ENCODE measurements at regions not wholly inside any gene's neighbourhood (a gene's known extent, or its start where the extent isn't known, plus 50 kb on each side); places are given as distances from the start of the nearest gene placed in this dataset.

DNA sequence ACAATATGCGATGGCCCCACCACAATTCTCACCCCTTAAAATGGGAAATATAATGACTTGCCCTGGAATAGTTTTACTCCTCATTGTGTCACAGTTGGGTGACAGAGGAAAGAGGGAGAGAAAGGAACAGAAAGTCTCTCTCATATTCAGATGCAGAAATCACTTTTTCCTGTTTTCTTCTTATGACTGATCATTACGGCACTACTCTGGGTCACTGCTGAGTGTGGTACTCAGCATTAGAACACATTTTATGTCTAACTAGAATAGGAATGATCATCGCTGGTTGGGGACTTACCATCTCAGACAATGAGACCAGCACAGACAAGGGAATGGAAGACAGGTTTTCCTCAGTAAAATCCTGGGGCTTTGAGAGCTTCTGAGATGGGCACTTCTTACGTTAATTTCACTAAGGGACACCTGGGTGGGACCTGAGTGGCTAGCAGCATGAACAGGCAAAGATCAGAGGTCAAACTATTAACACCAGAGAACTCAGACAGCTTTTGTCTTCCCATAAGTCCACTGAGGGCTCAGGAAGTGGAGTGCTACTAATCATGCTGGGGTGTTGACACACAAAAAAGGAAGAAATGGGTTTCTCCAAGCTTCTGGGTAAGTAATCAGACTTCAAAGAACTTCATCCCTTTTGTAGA is 54.9 kb upstream of the ARHGAP18 start:
- DNase-seq (no peak), ATAC-seq (no peak)
- Histone ChIP-seq H3K27ac (no peak overlapping the region), H3K9me3 (no peaks in the 10 kb centered on the region), H3K4me3 (no peak overlapping the region), H3K36me3 (no peaks in the 10 kb centered on the region), H3K27me3 (peaks cover 0 to 57% (median 40%) of the 10 kb centered on the region in 7 donors), H3K4me1 (peaks cover 0 to 12% (median 11%) of the 10 kb centered on the region in 9 donors)
- 88 to 91% methylated on average over 4 of the region's 4 CpGs for WGBS, 2 donors
- TF ChIP-seq, protein P1, sequence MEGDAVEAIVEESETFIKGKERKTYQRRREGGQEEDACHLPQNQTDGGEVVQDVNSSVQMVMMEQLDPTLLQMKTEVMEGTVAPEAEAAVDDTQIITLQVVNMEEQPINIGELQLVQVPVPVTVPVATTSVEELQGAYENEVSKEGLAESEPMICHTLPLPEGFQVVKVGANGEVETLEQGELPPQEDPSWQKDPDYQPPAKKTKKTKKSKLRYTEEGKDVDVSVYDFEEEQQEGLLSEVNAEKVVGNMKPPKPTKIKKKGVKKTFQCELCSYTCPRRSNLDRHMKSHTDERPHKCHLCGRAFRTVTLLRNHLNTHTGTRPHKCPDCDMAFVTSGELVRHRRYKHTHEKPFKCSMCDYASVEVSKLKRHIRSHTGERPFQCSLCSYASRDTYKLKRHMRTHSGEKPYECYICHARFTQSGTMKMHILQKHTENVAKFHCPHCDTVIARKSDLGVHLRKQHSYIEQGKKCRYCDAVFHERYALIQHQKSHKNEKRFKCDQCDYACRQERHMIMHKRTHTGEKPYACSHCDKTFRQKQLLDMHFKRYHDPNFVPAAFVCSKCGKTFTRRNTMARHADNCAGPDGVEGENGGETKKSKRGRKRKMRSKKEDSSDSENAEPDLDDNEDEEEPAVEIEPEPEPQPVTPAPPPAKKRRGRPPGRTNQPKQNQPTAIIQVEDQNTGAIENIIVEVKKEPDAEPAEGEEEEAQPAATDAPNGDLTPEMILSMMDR (IDR thresholded peaks at IDR 0.05), result no peak
- intact Hi-C loops (cut with DNase I), result no loop called here

DNA sequence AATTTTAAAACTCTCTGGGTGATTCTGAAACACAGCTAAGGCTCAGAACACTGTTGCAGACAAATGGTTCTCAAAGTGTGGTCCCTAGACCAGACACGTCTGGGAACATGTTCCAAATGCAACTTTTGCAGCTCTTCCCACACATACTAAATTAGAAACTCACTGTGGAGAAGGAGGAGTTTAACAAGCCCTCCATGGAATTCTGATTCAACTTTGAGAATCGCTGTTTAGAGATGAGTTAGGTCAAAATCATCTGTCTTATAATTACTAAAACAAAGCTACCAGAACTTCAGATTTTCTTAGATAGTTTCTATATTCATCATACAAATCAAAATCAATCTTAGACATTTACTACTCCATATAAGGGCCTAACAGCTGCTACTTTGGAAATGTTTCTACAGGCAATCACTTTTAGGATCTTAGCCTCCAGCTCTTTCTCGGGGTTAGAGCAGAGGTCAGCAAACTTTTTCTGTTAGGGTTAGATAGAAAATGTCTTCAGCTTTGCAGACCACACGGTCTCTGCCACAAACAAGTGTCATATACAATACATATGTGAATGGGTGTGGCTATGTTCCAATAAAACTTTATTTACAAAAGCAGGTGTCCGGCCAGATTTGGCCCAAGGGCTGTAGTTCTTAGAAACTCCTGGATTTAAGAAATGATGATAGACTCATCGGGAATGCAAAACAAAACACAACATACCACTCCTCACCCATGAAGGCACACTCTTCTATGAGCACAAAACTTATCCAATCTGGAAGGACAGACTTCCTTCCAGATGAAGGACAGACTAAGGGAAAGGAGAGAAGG is 50.0 kb upstream of the ARHGAP18 start:
- TF ChIP-seq, protein P1 (IDR thresholded peaks at IDR 0.05), result no peak
- no peak for ATAC-seq

More for the DNA sequence above, 50.0 kb upstream of the ARHGAP18 start:
- Histone ChIP-seq H3K36me3 (no peaks in the 10 kb centered on the region), H3K27ac (no peak overlapping the region), H3K9me3 (no peaks in the 10 kb centered on the region), H3K4me3 (no peak overlapping the region), H3K4me1 (no peaks in the 10 kb centered on the region), H3K27me3 (peaks cover 0 to 12% (median 5%) of the 10 kb centered on the region in 7 donors)
- DNase-seq, result no peak
- WGBS, 2 donors, result 75 to 86% methylated on average over 6 of the region's 6 CpGs
- intact Hi-C loops (cut with DNase I), result no loop called here

Data from heart right ventricle (tissue), 16 donors.